ENCODE measurements at regions not wholly inside any gene's neighbourhood (a gene's known extent, or its start where the extent isn't known, plus 50 kb on each side); places are given as distances from the start of the nearest gene placed in this dataset.

DNA sequence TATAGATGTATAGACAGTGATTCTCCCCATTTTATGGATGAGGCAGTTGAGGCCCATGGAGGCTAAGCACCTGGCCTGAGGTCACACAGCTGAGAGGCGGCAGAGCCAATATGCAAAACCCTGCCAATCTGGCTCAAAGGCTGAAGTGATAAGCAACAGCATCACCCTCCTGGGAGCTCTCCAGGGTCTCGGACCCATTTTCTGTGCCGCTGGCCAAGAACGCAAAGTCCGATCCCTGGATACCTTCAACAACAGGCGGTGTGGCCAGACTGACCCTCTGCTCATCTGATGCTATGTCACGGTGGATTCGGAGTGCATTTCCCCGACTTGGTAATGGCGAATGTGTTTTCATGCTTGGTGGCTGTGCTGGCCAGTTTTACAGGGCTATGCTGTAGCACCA, 595.0 kb downstream of the TBC1D22A start:
- TF ChIP-seq GATA2 (IDR thresholded peaks at IDR 0.05; ENCODE audit: low read depth, low read length) = no peak
- TF ChIP-seq GATA3 (IDR thresholded peaks at IDR 0.05; ENCODE audit: low read depth, low read length) = no peak
